ENCODE measurements at regions not wholly inside any gene's neighbourhood (a gene's known extent, or its start where the extent isn't known, plus 50 kb on each side); places are given as distances from the start of the nearest gene placed in this dataset.

DNA sequence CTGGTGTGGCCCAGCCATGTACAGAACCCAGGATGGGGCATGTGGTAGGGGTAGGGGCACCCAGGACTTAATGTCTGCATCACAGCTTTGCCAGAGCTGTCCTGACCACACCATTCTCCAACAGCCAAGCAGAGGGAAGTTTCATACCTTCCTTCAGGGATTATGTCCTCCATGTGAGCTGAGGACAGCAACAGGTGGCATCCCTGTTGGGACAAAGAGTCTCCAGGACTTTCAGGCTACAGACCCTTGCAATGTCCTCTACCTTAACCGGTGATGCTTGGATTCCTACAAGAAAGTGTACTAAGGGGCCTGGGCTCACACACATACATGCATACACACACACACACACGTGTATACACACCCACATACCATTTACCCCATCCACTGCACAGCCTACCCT lies 227.0 kb upstream of the SIX2 start:
- H3K4me1 ChIP-seq (ENCODE audit: control insufficient read depth in 2 of 2, insufficient read depth in 1 of 2, low read depth in 1 of 2, low read length in 2 of 2): peaks cover 0 to 1% of the 10 kb centered on the region in 2 donors
- DNase-seq (ENCODE audit: low spot score): no peak
- H3K79me1 ChIP-seq (ENCODE audit: low read depth, low read length): no peaks in the 10 kb centered on the region
- H4K8ac ChIP-seq (ENCODE audit: low read depth, low read length): peak overlapping the region; percentile 19
- H3K27me3 ChIP-seq (ENCODE audit: control insufficient read depth in 3 of 3, insufficient read depth in 3 of 3, low read depth in 1 of 3, low read length in 3 of 3): peaks cover 0 to 2% (median 0%) of the 10 kb centered on the region in 3 experiments
- H2BK5ac ChIP-seq (ENCODE audit: low read length): no peak overlapping the region
- no peak overlapping the region for H3K27ac ChIP-seq (replicated peaks; ENCODE audit: low read length)
- H3K4me3 ChIP-seq (ENCODE audit: low read length in 2 of 2): no peak overlapping the region
- no peak overlapping the region for H3K4me2 ChIP-seq (ENCODE audit: insufficient read depth, low read length, poor library complexity, severe bottlenecking)
- no peak overlapping the region for H3K18ac ChIP-seq (ENCODE audit: low read length)
- H3K9ac ChIP-seq (ENCODE audit: low read depth, low read length, poor library complexity): no peak overlapping the region
- H2AK5ac ChIP-seq (ENCODE audit: low read depth, low read length): no peak overlapping the region
- no peak overlapping the region for H2BK15ac ChIP-seq (ENCODE audit: low read length)
- no peak overlapping the region for H3K23ac ChIP-seq (ENCODE audit: low read depth, low read length, poor library complexity)
- H2BK12ac ChIP-seq (ENCODE audit: low read length): no peak overlapping the region
- no peaks in the 10 kb centered on the region for H3K9me3 ChIP-seq (replicated peaks in 1 of 2; ENCODE audit: control insufficient read depth in 2 of 2, insufficient read depth in 1 of 2, low read depth in 1 of 2, low read length in 2 of 2)
- H2BK120ac ChIP-seq (ENCODE audit: low read depth, low read length): no peak overlapping the region
- H4K91ac ChIP-seq (ENCODE audit: low read depth, low read length, poor library complexity): no peak overlapping the region
- H3K14ac ChIP-seq (ENCODE audit: low read length): no peak overlapping the region
- no peak overlapping the region for H2AFZ ChIP-seq (ENCODE audit: low read length)
- no peaks in the 10 kb centered on the region for H3K36me3 ChIP-seq (replicated peaks in 1 of 2; ENCODE audit: control insufficient read depth in 2 of 2, insufficient read depth in 2 of 2, low read length in 2 of 2)
- no CpG with 5 or more reads among the region's 2 CpGs for WGBS, 2 donors (ENCODE audit: extremely low coverage in 2 of 2, insufficient read length in 2 of 2, insufficient replicate concordance in 1 of 2)
- H3K4ac ChIP-seq (ENCODE audit: low read length): no peak overlapping the region

- Histone ChIP-seq H3K27ac (replicated peaks; ENCODE audit: low read length) (no peak overlapping the region), H3K23ac (ENCODE audit: low read depth, low read length, poor library complexity) (no peak overlapping the region), H2BK12ac (ENCODE audit: low read length) (no peak overlapping the region), H3K4me1 (ENCODE audit: control insufficient read depth in 2 of 2, insufficient read depth in 1 of 2, low read depth in 1 of 2, low read length in 2 of 2) (no peaks in the 10 kb centered on the region), H3K9ac (ENCODE audit: low read depth, low read length, poor library complexity) (no peak overlapping the region), H4K91ac (ENCODE audit: low read depth, low read length, poor library complexity) (no peak overlapping the region), H3K9me3 (replicated peaks in 1 of 2; ENCODE audit: control insufficient read depth in 2 of 2, insufficient read depth in 1 of 2, low read depth in 1 of 2, low read length in 2 of 2) (no peaks in the 10 kb centered on the region), H3K4me3 (ENCODE audit: low read length in 2 of 2) (no peak overlapping the region), H3K18ac (ENCODE audit: low read length) (no peak overlapping the region), H2BK15ac (ENCODE audit: low read length) (no peak overlapping the region), H3K4me2 (ENCODE audit: insufficient read depth, low read length, poor library complexity, severe bottlenecking) (no peak overlapping the region), H2BK5ac (ENCODE audit: low read length) (no peak overlapping the region), H2BK120ac (ENCODE audit: low read depth, low read length) (no peak overlapping the region), H4K8ac (ENCODE audit: low read depth, low read length) (no peak overlapping the region), H3K14ac (ENCODE audit: low read length) (no peak overlapping the region), H2AFZ (ENCODE audit: low read length) (no peak overlapping the region), H3K79me1 (ENCODE audit: low read depth, low read length) (no peaks in the 10 kb centered on the region), H3K36me3 (replicated peaks in 1 of 2; ENCODE audit: control insufficient read depth in 2 of 2, insufficient read depth in 2 of 2, low read length in 2 of 2) (no peaks in the 10 kb centered on the region), H3K27me3 (ENCODE audit: control insufficient read depth in 3 of 3, insufficient read depth in 3 of 3, low read depth in 1 of 3, low read length in 3 of 3) (no peaks in the 10 kb centered on the region), H3K4ac (ENCODE audit: low read length) (no peak overlapping the region), H2AK5ac (ENCODE audit: low read depth, low read length) (no peak overlapping the region)
- WGBS, 2 donors (ENCODE audit: extremely low coverage in 2 of 2, insufficient read length in 2 of 2, insufficient replicate concordance in 1 of 2): no CpG with 5 or more reads among the region's 3 CpGs
- DNase-seq (ENCODE audit: low spot score): no peak
Observed at GRCh38 chr2:45233301-45233700, 224.0 kb upstream of the SIX2 start.

DNA sequence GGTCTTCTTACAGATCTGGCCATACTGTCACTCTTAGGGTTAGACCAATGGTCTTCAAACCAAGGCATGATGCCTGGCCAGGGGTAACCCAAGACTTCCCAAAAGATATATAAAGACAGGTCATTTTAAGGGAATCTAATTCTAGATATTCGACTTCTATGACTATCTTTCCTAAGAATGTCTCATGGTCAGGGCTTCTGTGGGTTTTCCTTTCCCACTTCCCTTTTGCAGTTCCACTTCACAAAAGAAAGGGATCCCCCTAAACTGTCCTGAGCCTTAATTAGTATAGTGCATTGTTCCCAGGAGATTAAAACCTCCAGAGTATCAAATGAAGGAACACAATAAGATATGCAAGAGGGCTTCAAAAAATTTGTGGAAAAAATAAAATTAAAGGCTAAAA lies 223.6 kb upstream of the SIX2 start:
- no peak overlapping the region for H2BK12ac ChIP-seq (ENCODE audit: low read length)
- H3K36me3 ChIP-seq (replicated peaks in 1 of 2; ENCODE audit: control insufficient read depth in 2 of 2, insufficient read depth in 2 of 2, low read length in 2 of 2): no peaks in the 10 kb centered on the region
- no peaks in the 10 kb centered on the region for H3K79me1 ChIP-seq (ENCODE audit: low read depth, low read length)
- no peak overlapping the region for H3K18ac ChIP-seq (ENCODE audit: low read length)
- no peak overlapping the region for H3K4ac ChIP-seq (ENCODE audit: low read length)
- no peak overlapping the region for H3K14ac ChIP-seq (ENCODE audit: low read length)
- no peak overlapping the region for H4K91ac ChIP-seq (ENCODE audit: low read depth, low read length, poor library complexity)
- no peak overlapping the region for H3K4me2 ChIP-seq (ENCODE audit: insufficient read depth, low read length, poor library complexity, severe bottlenecking)
- no peak overlapping the region for H3K23ac ChIP-seq (ENCODE audit: low read depth, low read length, poor library complexity)
- H3K4me3 ChIP-seq (ENCODE audit: low read length in 2 of 2): no peak overlapping the region
- no peak overlapping the region for H2AK5ac ChIP-seq (ENCODE audit: low read depth, low read length)
- H3K27me3 ChIP-seq (ENCODE audit: control insufficient read depth in 3 of 3, insufficient read depth in 3 of 3, low read depth in 1 of 3, low read length in 3 of 3): no peaks in the 10 kb centered on the region
- no peaks in the 10 kb centered on the region for H3K4me1 ChIP-seq (ENCODE audit: control insufficient read depth in 2 of 2, insufficient read depth in 1 of 2, low read depth in 1 of 2, low read length in 2 of 2)
- no CpG with 5 or more reads among the region's 1 CpG for WGBS, 2 donors (ENCODE audit: extremely low coverage in 2 of 2, insufficient read length in 2 of 2, insufficient replicate concordance in 1 of 2)
- H3K27ac ChIP-seq (replicated peaks; ENCODE audit: low read length): no peak overlapping the region
- H3K9ac ChIP-seq (ENCODE audit: low read depth, low read length, poor library complexity): no peak overlapping the region
- no peak overlapping the region for H4K8ac ChIP-seq (ENCODE audit: low read depth, low read length)
- no peak overlapping the region for H2AFZ ChIP-seq (ENCODE audit: low read length)
- H2BK120ac ChIP-seq (ENCODE audit: low read depth, low read length): no peak overlapping the region
- DNase-seq (ENCODE audit: low spot score): no peak
- H2BK5ac ChIP-seq (ENCODE audit: low read length): no peak overlapping the region
- H3K9me3 ChIP-seq (replicated peaks in 1 of 2; ENCODE audit: control insufficient read depth in 2 of 2, insufficient read depth in 1 of 2, low read depth in 1 of 2, low read length in 2 of 2): no peaks in the 10 kb centered on the region
- no peak overlapping the region for H2BK15ac ChIP-seq (ENCODE audit: low read length)

GRCh38 chr2:45229411-45229810 lies 220.2 kb upstream of the SIX2 start:
- no peak overlapping the region for H3K4me2 ChIP-seq (ENCODE audit: insufficient read depth, low read length, poor library complexity, severe bottlenecking)
- peaks cover 0 to 3% of the 10 kb centered on the region in 2 donors for H3K9me3 ChIP-seq (replicated peaks in 1 of 2; ENCODE audit: control insufficient read depth in 2 of 2, insufficient read depth in 1 of 2, low read depth in 1 of 2, low read length in 2 of 2)
- H2AK5ac ChIP-seq (ENCODE audit: low read depth, low read length): no peak overlapping the region
- no peak overlapping the region for H3K9ac ChIP-seq (ENCODE audit: low read depth, low read length, poor library complexity)
- H4K8ac ChIP-seq (ENCODE audit: low read depth, low read length): no peak overlapping the region
- DNase-seq (ENCODE audit: low spot score): no peak
- H2BK15ac ChIP-seq (ENCODE audit: low read length): no peak overlapping the region
- no peak overlapping the region for H2BK5ac ChIP-seq (ENCODE audit: low read length)
- no peak overlapping the region for H4K91ac ChIP-seq (ENCODE audit: low read depth, low read length, poor library complexity)
- no peaks in the 10 kb centered on the region for H3K27me3 ChIP-seq (ENCODE audit: control insufficient read depth in 3 of 3, insufficient read depth in 3 of 3, low read depth in 1 of 3, low read length in 3 of 3)
- H3K4me1 ChIP-seq (ENCODE audit: control insufficient read depth in 2 of 2, insufficient read depth in 1 of 2, low read depth in 1 of 2, low read length in 2 of 2): no peaks in the 10 kb centered on the region
- H3K79me1 ChIP-seq (ENCODE audit: low read depth, low read length): no peaks in the 10 kb centered on the region
- no peak overlapping the region for H2BK12ac ChIP-seq (ENCODE audit: low read length)
- H3K36me3 ChIP-seq (replicated peaks in 1 of 2; ENCODE audit: control insufficient read depth in 2 of 2, insufficient read depth in 2 of 2, low read length in 2 of 2): no peaks in the 10 kb centered on the region
- no peak overlapping the region for H3K23ac ChIP-seq (ENCODE audit: low read depth, low read length, poor library complexity)
- no peak overlapping the region for H2BK120ac ChIP-seq (ENCODE audit: low read depth, low read length)
- H3K14ac ChIP-seq (ENCODE audit: low read length): no peak overlapping the region
- no peak overlapping the region for H3K4ac ChIP-seq (ENCODE audit: low read length)
- H3K27ac ChIP-seq (replicated peaks; ENCODE audit: low read length): no peak overlapping the region
- no peak overlapping the region for H2AFZ ChIP-seq (ENCODE audit: low read length)
- no CpG with 5 or more reads among the region's 1 CpG for WGBS, 2 donors (ENCODE audit: extremely low coverage in 2 of 2, insufficient read length in 2 of 2, insufficient replicate concordance in 1 of 2)
- no peak overlapping the region for H3K18ac ChIP-seq (ENCODE audit: low read length)
- no peak overlapping the region for H3K4me3 ChIP-seq (ENCODE audit: low read length in 2 of 2)
